ENCODE measurements at regions not wholly inside any gene's neighbourhood (a gene's known extent, or its start where the extent isn't known, plus 50 kb on each side); places are given as distances from the start of the nearest gene placed in this dataset.

- H3K27me3 Mint-ChIP-seq (ENCODE audit: low read depth) = no peaks in the 10 kb centered on the region
- DNase-seq (ENCODE audit: low spot score in 2 of 2, unreplicated experiment in 2 of 2) = no peak
- H3K36me3 Mint-ChIP-seq = peaks cover 4% of the 10 kb centered on the region
- no peak overlapping the region for H3K27ac Mint-ChIP-seq
- peaks cover 39% of the 10 kb centered on the region for H3K9me3 Mint-ChIP-seq
- no peak for TF ChIP-seq CTCF (IDR thresholded peaks at IDR 0.05; ENCODE audit: unreplicated experiment)
- no peaks in the 10 kb centered on the region for H3K4me1 Mint-ChIP-seq
- H3K4me3 Mint-ChIP-seq = no peak overlapping the region
Observed at GRCh38 chr6:92510137-92510536, 909.2 kb downstream of the EPHA7 start.

GRCh38 chr6:92507552-92507951 lies 911.8 kb downstream of the EPHA7 start:
- Mint-ChIP-seq H3K4me1 (no peaks in the 10 kb centered on the region), H3K27ac (no peak overlapping the region), H3K9me3 (peaks cover 33% of the 10 kb centered on the region), H3K4me3 (no peak overlapping the region), H3K36me3 (peaks cover 4% of the 10 kb centered on the region), H3K27me3 (ENCODE audit: low read depth) (no peaks in the 10 kb centered on the region)
- no peak for DNase-seq (ENCODE audit: low spot score in 2 of 2, unreplicated experiment in 2 of 2)
- TF ChIP-seq CTCF (IDR thresholded peaks at IDR 0.05; ENCODE audit: unreplicated experiment) = no peak

GRCh38 chr6:92504509-92504908 lies 914.9 kb downstream of the EPHA7 start:
- no peaks in the 10 kb centered on the region for H3K27me3 Mint-ChIP-seq (ENCODE audit: low read depth)
- H3K36me3 Mint-ChIP-seq = peaks cover 2% of the 10 kb centered on the region
- no peak for TF ChIP-seq CTCF (IDR thresholded peaks at IDR 0.05; ENCODE audit: unreplicated experiment)
- no peaks in the 10 kb centered on the region for H3K4me1 Mint-ChIP-seq
- peaks cover 11% of the 10 kb centered on the region for H3K9me3 Mint-ChIP-seq
- H3K4me3 Mint-ChIP-seq = no peak overlapping the region
- no peak for DNase-seq (ENCODE audit: low spot score in 2 of 2, unreplicated experiment in 2 of 2)
- no peak overlapping the region for H3K27ac Mint-ChIP-seq

GRCh38 chr6:92497281-92497680 lies 922.1 kb downstream of the EPHA7 start:
- Mint-ChIP-seq H3K27ac (no peak overlapping the region), H3K4me3 (no peak overlapping the region), H3K27me3 (ENCODE audit: low read depth) (no peaks in the 10 kb centered on the region), H3K4me1 (no peaks in the 10 kb centered on the region), H3K9me3 (no peaks in the 10 kb centered on the region), H3K36me3 (no peaks in the 10 kb centered on the region)
- TF ChIP-seq CTCF (IDR thresholded peaks at IDR 0.05; ENCODE audit: unreplicated experiment) = no peak
- no peak for DNase-seq (ENCODE audit: low spot score in 2 of 2, unreplicated experiment in 2 of 2)

GRCh38 chr6:92496527-92496926 lies 922.8 kb downstream of the EPHA7 start:
- no peak for TF ChIP-seq CTCF (IDR thresholded peaks at IDR 0.05; ENCODE audit: unreplicated experiment)
- no peaks in the 10 kb centered on the region for H3K27me3 Mint-ChIP-seq (ENCODE audit: low read depth)
- H3K4me1 Mint-ChIP-seq = no peaks in the 10 kb centered on the region
- no peak overlapping the region for H3K27ac Mint-ChIP-seq
- no peaks in the 10 kb centered on the region for H3K9me3 Mint-ChIP-seq
- no peak for DNase-seq (ENCODE audit: low spot score in 2 of 2, unreplicated experiment in 2 of 2)
- H3K36me3 Mint-ChIP-seq = no peaks in the 10 kb centered on the region
- no peak overlapping the region for H3K4me3 Mint-ChIP-seq

GRCh38 chr6:92495242-92495641 lies 924.1 kb downstream of the EPHA7 start:
- Mint-ChIP-seq H3K4me1 (no peaks in the 10 kb centered on the region), H3K27ac (no peak overlapping the region), H3K36me3 (no peaks in the 10 kb centered on the region), H3K9me3 (no peaks in the 10 kb centered on the region), H3K4me3 (no peak overlapping the region), H3K27me3 (ENCODE audit: low read depth) (no peaks in the 10 kb centered on the region)
- no peak for TF ChIP-seq CTCF (IDR thresholded peaks at IDR 0.05; ENCODE audit: unreplicated experiment)
- DNase-seq (ENCODE audit: low spot score in 2 of 2, unreplicated experiment in 2 of 2) = no peak
